ENCODE measurements at regions not wholly inside any gene's neighbourhood (a gene's known extent, or its start where the extent isn't known, plus 50 kb on each side); places are given as distances from the start of the nearest gene placed in this dataset.
"Not testable (repeated sequence)": the region's sequence is repeated elsewhere in the genome, so short reads cannot be mapped to it uniquely, and the experiment has no call there.

DNA sequence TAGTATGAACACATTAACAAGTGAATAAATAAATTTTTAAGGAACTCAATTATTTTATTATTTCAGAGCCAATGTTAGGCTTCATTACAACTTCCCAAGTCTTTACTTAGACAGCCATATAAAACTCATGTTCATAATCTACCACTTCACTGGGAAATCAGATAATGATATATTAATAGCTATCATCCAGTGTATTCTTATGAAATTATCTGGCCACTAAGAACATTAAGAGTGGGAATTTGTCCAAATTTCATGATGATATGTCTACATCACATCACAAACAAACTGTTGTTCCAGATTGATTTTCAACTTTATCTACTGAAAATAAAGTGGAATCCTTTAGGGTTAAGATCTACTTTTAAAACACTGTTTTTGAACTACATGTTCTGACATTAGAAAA is 668.6 kb downstream of the EFNA5 start:
- H3K79me2 ChIP-seq (ENCODE audit: insufficient read depth, low read length) = no peaks in the 10 kb centered on the region
- H2BK15ac ChIP-seq (ENCODE audit: low read depth, low read length) = no peak overlapping the region
- H3K9ac ChIP-seq (ENCODE audit: extremely low read depth, insufficient read length, low read length) = no peak overlapping the region
- H2BK5ac ChIP-seq (ENCODE audit: insufficient read length, low read length) = no peak overlapping the region
- H4K5ac ChIP-seq (ENCODE audit: insufficient read length, low read depth, low read length) = no peak overlapping the region
- peaks cover 18 to 19% of the 10 kb centered on the region in 2 experiments for H3K9me3 Mint-ChIP-seq
- no peak overlapping the region for H3K27ac Mint-ChIP-seq
- no peak overlapping the region for H3K4ac ChIP-seq (ENCODE audit: low read depth, low read length)
- no peaks in the 10 kb centered on the region for H3K23me2 ChIP-seq (ENCODE audit: insufficient read length, low read depth, low read length, poor library complexity, severe bottlenecking)
- no peak overlapping the region for H2AK5ac ChIP-seq (ENCODE audit: insufficient read length, low read length)
- H3K18ac ChIP-seq (ENCODE audit: insufficient read length, low read depth, low read length) = no peak overlapping the region
- H3K4me1 ChIP-seq (ENCODE audit: insufficient read depth, low read length) = no peaks in the 10 kb centered on the region
- no peak overlapping the region for H3K23ac ChIP-seq (ENCODE audit: insufficient read length, low read depth, low read length)
- no peak overlapping the region for H4K8ac ChIP-seq (replicated peaks; ENCODE audit: insufficient read length, low read depth, low read length)
- no peak overlapping the region for H2BK12ac ChIP-seq (ENCODE audit: insufficient read length, low read depth, low read length)
- H2BK20ac ChIP-seq (ENCODE audit: low read depth, low read length, poor library complexity, severe bottlenecking) = no peak overlapping the region
- H3K56ac ChIP-seq (ENCODE audit: insufficient read length, low read depth, low read length) = no peak overlapping the region
- H3K36me3 Mint-ChIP-seq (ENCODE audit: insufficient read depth in 1 of 3, low read depth in 3 of 3) = peaks cover 24 to 30% (median 27%) of the 10 kb centered on the region in 3 experiments
- no peak overlapping the region for H2AFZ ChIP-seq (ENCODE audit: low read length)
- TF ChIP-seq CTCF (conservative IDR thresholded peaks at IDR 0.05) = no peak
- H3K4me2 ChIP-seq (ENCODE audit: insufficient read depth, insufficient read length, low read length) = no peak overlapping the region
- H3K27me3 Mint-ChIP-seq (ENCODE audit: low read depth) = peaks cover 6% of the 10 kb centered on the region
- H3T11ph ChIP-seq (ENCODE audit: low read length) = no peak overlapping the region
- DNase-seq = no peak
- no peaks in the 10 kb centered on the region for H3K79me1 ChIP-seq (ENCODE audit: insufficient read depth, low read depth, low read length, poor library complexity, severe bottlenecking)
- no peak overlapping the region for H3K4me3 Mint-ChIP-seq
- no peaks in the 10 kb centered on the region for H3K9me3 ChIP-seq (ENCODE audit: control insufficient read depth, low read depth, low read length)
- H4K20me1 ChIP-seq (ENCODE audit: control insufficient read depth, insufficient read depth, insufficient read length) = no peaks in the 10 kb centered on the region
- no peaks in the 10 kb centered on the region for H3K27me3 ChIP-seq (ENCODE audit: insufficient read depth, low read length)
- H4K91ac ChIP-seq (ENCODE audit: insufficient read length, low read depth, low read length) = no peak overlapping the region
- H3K27ac ChIP-seq (ENCODE audit: insufficient read length, low read depth, low read length) = no peak overlapping the region
- H3K14ac ChIP-seq (ENCODE audit: insufficient read depth, low read length) = no peak overlapping the region
- H2BK120ac ChIP-seq (ENCODE audit: low read depth, low read length, poor library complexity, severe bottlenecking) = no peak overlapping the region
- peaks cover 3 to 4% of the 10 kb centered on the region in 2 experiments; a peak in 2 of 4 replicates for H3K4me1 Mint-ChIP-seq

DNA sequence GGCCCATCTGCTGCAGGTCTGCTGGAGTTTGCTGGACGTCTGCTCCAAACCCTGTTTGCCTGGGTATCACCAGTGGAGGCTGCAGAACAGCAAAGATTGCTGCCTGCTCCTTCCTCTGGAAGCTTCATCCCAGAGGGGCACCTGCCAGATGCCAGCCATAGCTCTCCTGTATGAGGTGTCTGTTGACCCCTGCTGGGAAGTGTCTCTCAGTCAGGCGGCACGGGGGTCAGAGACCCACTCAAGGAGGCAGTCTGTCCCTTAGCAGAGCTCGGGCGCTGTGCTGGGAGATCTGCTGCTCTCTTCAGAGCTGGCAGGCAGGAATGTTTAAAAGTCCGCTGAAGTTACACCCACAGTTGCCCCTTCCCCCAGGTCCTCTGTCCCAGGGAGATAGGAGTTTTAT is 671.2 kb downstream of the EFNA5 start:
- peaks cover 21 to 34% of the 10 kb centered on the region in 2 experiments for H3K9me3 Mint-ChIP-seq

More for the DNA sequence above, 671.2 kb downstream of the EFNA5 start:
- not testable (repeated sequence) for H3K4ac ChIP-seq (ENCODE audit: low read depth, low read length); H3K79me1 ChIP-seq (ENCODE audit: insufficient read depth, low read depth, low read length, poor library complexity, severe bottlenecking); H4K5ac ChIP-seq (ENCODE audit: insufficient read length, low read depth, low read length); H3K23ac ChIP-seq (ENCODE audit: insufficient read length, low read depth, low read length); H2BK12ac ChIP-seq (ENCODE audit: insufficient read length, low read depth, low read length); H4K8ac ChIP-seq (replicated peaks; ENCODE audit: insufficient read length, low read depth, low read length); H3K4me1 ChIP-seq (ENCODE audit: insufficient read depth, low read length); H2AK5ac ChIP-seq (ENCODE audit: insufficient read length, low read length); H3K14ac ChIP-seq (ENCODE audit: insufficient read depth, low read length); H3K9me3 ChIP-seq (ENCODE audit: control insufficient read depth, low read depth, low read length); H3K27me3 ChIP-seq (ENCODE audit: insufficient read depth, low read length); H2BK120ac ChIP-seq (ENCODE audit: low read depth, low read length, poor library complexity, severe bottlenecking); H3K79me2 ChIP-seq (ENCODE audit: insufficient read depth, low read length); H3K4me1 Mint-ChIP-seq; H3K4me2 ChIP-seq (ENCODE audit: insufficient read depth, insufficient read length, low read length); H4K91ac ChIP-seq (ENCODE audit: insufficient read length, low read depth, low read length); H2BK20ac ChIP-seq (ENCODE audit: low read depth, low read length, poor library complexity, severe bottlenecking); H3K9ac ChIP-seq (ENCODE audit: extremely low read depth, insufficient read length, low read length); H2BK15ac ChIP-seq (ENCODE audit: low read depth, low read length); H2BK5ac ChIP-seq (ENCODE audit: insufficient read length, low read length); H3K27ac ChIP-seq (ENCODE audit: insufficient read length, low read depth, low read length); H4K20me1 ChIP-seq (ENCODE audit: control insufficient read depth, insufficient read depth, insufficient read length); H3K23me2 ChIP-seq (ENCODE audit: insufficient read length, low read depth, low read length, poor library complexity, severe bottlenecking); H3K27ac Mint-ChIP-seq; H3K18ac ChIP-seq (ENCODE audit: insufficient read length, low read depth, low read length); H3T11ph ChIP-seq (ENCODE audit: low read length); H3K4me3 Mint-ChIP-seq; H3K56ac ChIP-seq (ENCODE audit: insufficient read length, low read depth, low read length); DNase-seq; H2AFZ ChIP-seq (ENCODE audit: low read length)
- WGBS (ENCODE audit: extremely low coverage, insufficient read length, low lambda C conversion rate) = no CpG with 5 or more reads among the region's 6 CpGs
- Mint-ChIP-seq H3K27me3 (ENCODE audit: low read depth) (peaks cover 15% of the 10 kb centered on the region), H3K36me3 (ENCODE audit: insufficient read depth in 1 of 3, low read depth in 3 of 3) (peaks cover 39 to 44% (median 42%) of the 10 kb centered on the region in 3 experiments)
